Common myeloid progenitor, CD34-positive (primary cell): ENCODE measurements at regions not wholly inside any gene's neighbourhood (a gene's known extent, or its start where the extent isn't known, plus 50 kb on each side); places are given as distances from the start of the nearest gene placed in this dataset.

Experiments
- CTCF ChIA-PET: fragments of 350-600 bp; sonication (Branson Sonifier 250); formaldehyde crosslinking; loops from one replicate; lab custom pipeline; 2021; ENCODE audit warnings: antibody characterized with exemption; lab: Charles Lee
- POLR2A ChIA-PET: fragments of 350-600 bp; sonication (Branson Sonifier 250); formaldehyde crosslinking; loops from one replicate; lab custom pipeline; 2021; ENCODE audit warnings: antibody characterized with exemption; lab: Charles Lee
- DNase-seq, 3 donors: peaks; one replicate each; pipeline versions ENCODE4 v3.0.0 to v3.0.0-alpha.2; 2013
- H3K27ac ChIP-seq, 2 experiments: 1 replicate in 1 of 2; 2 replicates in 1 of 2; pipeline ENCODE4 v1.7.0; 2013; ENCODE audit warnings: inconsistent platforms in 2 of 2, low read length in 2 of 2, mild to moderate bottlenecking in 2 of 2, low read depth in 1 of 2, moderate library complexity in 1 of 2; ENCODE audit not compliant: severe bottlenecking in 2 of 2, insufficient read depth in 1 of 2, poor library complexity in 1 of 2
- H3K27me3 ChIP-seq, 5 experiments: replicated peaks in 2 of 5; 1 replicate in 3 of 5; 2 replicates in 2 of 5; pipeline versions ENCODE4 v1.6.1 to v1.7.0; 2013; ENCODE audit warnings: low read length in 4 of 5, mild to moderate bottlenecking in 2 of 5, moderate library complexity in 2 of 5, inconsistent platforms in 1 of 5; ENCODE audit not compliant: insufficient read depth in 5 of 5, control insufficient read depth in 4 of 5
- H3K36me3 ChIP-seq, 4 experiments: 1 replicate in 2 of 4; 2 replicates in 2 of 4; pipeline versions ENCODE4 v1.6.1 to v1.7.0; 2013; ENCODE audit warnings: low read length in 3 of 4, control low read depth in 1 of 4, mild to moderate bottlenecking in 1 of 4; ENCODE audit not compliant: control insufficient read depth in 4 of 4, insufficient read depth in 4 of 4
- H3K4me1 ChIP-seq, 4 experiments: 1 replicate in 3 of 4; 2 replicates in 1 of 4; pipeline versions ENCODE4 v1.6.1 to v1.7.1; 2013; ENCODE audit warnings: low read length in 3 of 4, mild to moderate bottlenecking in 3 of 4, control low read depth in 1 of 4, inconsistent platforms in 1 of 4, moderate library complexity in 1 of 4; ENCODE audit not compliant: control insufficient read depth in 4 of 4, insufficient read depth in 4 of 4; ENCODE audit errors: control extremely low read depth in 1 of 4
- H3K4me3 ChIP-seq, 7 experiments: 1 replicate in 4 of 7; 2 replicates in 3 of 7; pipeline versions ENCODE4 v1.5.1 to v1.7.0; 2013; ENCODE audit warnings: mild to moderate bottlenecking in 7 of 7, low read length in 6 of 7, moderate library complexity in 6 of 7, inconsistent platforms in 2 of 7, low read depth in 2 of 7, control low read depth in 1 of 7; ENCODE audit not compliant: insufficient read depth in 4 of 7, control insufficient read depth in 1 of 7; ENCODE audit errors: extremely low read depth in 1 of 7
- H3K9me3 ChIP-seq, 5 experiments: 1 replicate in 4 of 5; 2 replicates in 1 of 5; pipeline versions ENCODE4 v1.6.1 to v1.7.1; 2013; ENCODE audit warnings: low read length in 4 of 5, mild to moderate bottlenecking in 2 of 5, inconsistent platforms in 1 of 5, low read depth in 1 of 5, moderate library complexity in 1 of 5; ENCODE audit not compliant: control insufficient read depth in 4 of 5, insufficient read depth in 2 of 5; ENCODE audit errors: control extremely low read depth in 1 of 5
- WGBS: methylation state at CpG from one replicate; pipeline ENCODE4 v1.1.5; 2013; ENCODE audit not compliant: insufficient coverage; 5-methylcytosine and 5-hydroxymethylcytosine counted together

GRCh38 chr16:79862601-79863000 is 262.1 kb upstream of the MAF start:
- Histone ChIP-seq H3K27me3 (no peaks in the 10 kb centered on the region), H3K36me3 (no peaks in the 10 kb centered on the region), H3K4me3 (no peak overlapping the region), H3K4me1 (peaks cover 19 to 35% (median 22%) of the 10 kb centered on the region in 4 experiments), H3K27ac (no peak overlapping the region), H3K9me3 (no peaks in the 10 kb centered on the region)
- WGBS, result 91% methylated on average over 4 of the region's 7 CpGs
- DNase-seq, result no peak
- POLR2A ChIA-PET, result interaction anchor here (0.6 kb wide), 2 partner anchors 93 to 890 kb away, joined by 4 to 5 read pairs; no protein-coding TSS in a partner anchor
- CTCF ChIA-PET, result interaction anchor here (0.6 to 2.5 kb wide), 2 partner anchors 16 to 19 kb away, joined by 3 to 7 read pairs; no protein-coding TSS in a partner anchor

- POLR2A ChIA-PET, result no interaction called here
- DNase-seq, result peak in 2 of 3 donors; percentile 56 to 60
- WGBS, result 86% methylated on average over 8 of the region's 12 CpGs
Measured at GRCh38 chr16:79856581-79856980, 256.0 kb upstream of the MAF start.

GRCh38 chr16:79850348-79850747 is 249.8 kb upstream of the MAF start:
- ChIA-PET POLR2A (no interaction called here), CTCF (no interaction called here)
- Histone ChIP-seq H3K4me1 (peaks cover 7 to 17% (median 9%) of the 10 kb centered on the region in 4 experiments), H3K36me3 (no peaks in the 10 kb centered on the region), H3K27me3 (no peaks in the 10 kb centered on the region), H3K27ac (no peak overlapping the region), H3K9me3 (peaks cover 0 to 6% (median 2%) of the 10 kb centered on the region in 5 experiments), H3K4me3 (no peak overlapping the region)
- no peak for DNase-seq
- WGBS, result 90% methylated on average over 3 of the region's 3 CpGs

More at GRCh38 chr16:79856581-79856980, 256.0 kb upstream of the MAF start:
- Histone ChIP-seq H3K27ac (no peak overlapping the region), H3K36me3 (no peaks in the 10 kb centered on the region), H3K27me3 (no peaks in the 10 kb centered on the region), H3K9me3 (peaks cover 0 to 18% (median 7%) of the 10 kb centered on the region in 5 experiments), H3K4me3 (no peak overlapping the region), H3K4me1 (peaks cover 0 to 9% (median under 1%) of the 10 kb centered on the region in 4 experiments)
- CTCF ChIA-PET, result no interaction called here

- POLR2A ChIA-PET, result no interaction called here
- no peak overlapping the region for H3K27ac ChIP-seq
Measured at GRCh38 chr16:79849119-79849518, 248.6 kb upstream of the MAF start.

GRCh38 chr16:79848719-79849118 is 248.2 kb upstream of the MAF start:
- WGBS, result 96% methylated on average over 6 of the region's 6 CpGs
- ChIA-PET POLR2A (no interaction called here), CTCF (interaction anchor here (0.8 kb wide), 1 partner anchor 11 kb away, joined by 3 read pairs; no protein-coding TSS in a partner anchor)
- Histone ChIP-seq H3K36me3 (no peaks in the 10 kb centered on the region), H3K27me3 (no peaks in the 10 kb centered on the region), H3K4me1 (peaks cover 11 to 29% (median 21%) of the 10 kb centered on the region in 4 experiments), H3K4me3 (no peak overlapping the region), H3K9me3 (no peaks in the 10 kb centered on the region), H3K27ac (no peak overlapping the region)
- DNase-seq, result no peak

More at GRCh38 chr16:79849119-79849518, 248.6 kb upstream of the MAF start:
- Histone ChIP-seq H3K4me1 (peaks cover 11 to 29% (median 20%) of the 10 kb centered on the region in 4 experiments), H3K27me3 (no peaks in the 10 kb centered on the region), H3K4me3 (no peak overlapping the region), H3K36me3 (no peaks in the 10 kb centered on the region), H3K9me3 (no peaks in the 10 kb centered on the region)
- CTCF ChIA-PET, result interaction anchor here (0.8 kb wide), 1 partner anchor 11 kb away, joined by 3 read pairs; no protein-coding TSS in a partner anchor
- no peak for DNase-seq
- 97% methylated on average over 10 of the region's 10 CpGs for WGBS

GRCh38 chr16:79847569-79847968 is 247.0 kb upstream of the MAF start:
- POLR2A ChIA-PET, result no interaction called here
- Histone ChIP-seq H3K4me1 (peaks cover 11 to 29% (median 21%) of the 10 kb centered on the region in 4 experiments), H3K36me3 (no peaks in the 10 kb centered on the region)

GRCh38 chr16:79847101-79847500 is 246.6 kb upstream of the MAF start:
- 97% methylated on average over 6 of the region's 7 CpGs for WGBS
- ChIA-PET POLR2A (no interaction called here), CTCF (interaction anchor here (2.6 kb wide), 1 partner anchor 16 kb away, joined by 7 read pairs; no protein-coding TSS in a partner anchor)
- Histone ChIP-seq H3K4me1 (peaks cover 11 to 29% (median 21%) of the 10 kb centered on the region in 4 experiments), H3K9me3 (peaks cover 0 to 4% (median 0%) of the 10 kb centered on the region in 5 experiments), H3K27me3 (no peaks in the 10 kb centered on the region), H3K27ac (no peak overlapping the region), H3K36me3 (no peaks in the 10 kb centered on the region), H3K4me3 (no peak overlapping the region)
- no peak for DNase-seq

More at GRCh38 chr16:79847569-79847968, 247.0 kb upstream of the MAF start:
- no peak overlapping the region for H3K27ac ChIP-seq
- 91% methylated on average over 4 of the region's 5 CpGs for WGBS
- peaks cover 0 to 3% (median 0%) of the 10 kb centered on the region in 5 experiments for H3K9me3 ChIP-seq
- no peak for DNase-seq
- CTCF ChIA-PET, result interaction anchor here (2.6 kb wide), 1 partner anchor 16 kb away, joined by 7 read pairs; no protein-coding TSS in a partner anchor
- no peak overlapping the region for H3K4me3 ChIP-seq
- H3K27me3 ChIP-seq, result no peaks in the 10 kb centered on the region
